Stomach (tissue), 8 donors: ENCODE measurements at regions not wholly inside any gene's neighbourhood (a gene's known extent, or its start where the extent isn't known, plus 50 kb on each side); places are given as distances from the start of the nearest gene placed in this dataset.

Experiments used
- DNase-seq, 2 donors: peaks; one replicate each; pipeline versions ENCODE4 v3.0.0 to v3.0.0-alpha.2; 2013 to 2019
- H3K27ac ChIP-seq, 5 donors: fragments of 200-600 bp in 4 of 5; sonication (generic) in 4 of 5; one replicate each; pipeline ENCODE4 v1.5.1; 2013 to 2019; ENCODE audit warnings: mild to moderate bottlenecking in 1 of 5, moderate library complexity in 1 of 5
- H3K27me3 ChIP-seq, 3 donors: fragments of 200-600 bp; sonication (generic); one replicate each; pipeline ENCODE4 v1.5.1; 2017 to 2019; ENCODE audit warnings: mixed run types in 1 of 3
- H3K36me3 ChIP-seq, 4 donors: fragments of 200-600 bp; sonication (generic); 1 replicate in 3 of 4; 2 replicates in 1 of 4; pipeline ENCODE4 v1.5.1; 2016 to 2019
- H3K4me1 ChIP-seq, 4 donors: fragments of 200-600 bp; sonication (generic); one replicate each; pipeline ENCODE4 v1.5.1; 2016 to 2019
- H3K4me3 ChIP-seq, 4 donors: fragments of 200-600 bp; sonication (generic) in 3 of 4; one replicate each; pipeline ENCODE4 v1.5.1; 2016 to 2019; ENCODE audit warnings: mild to moderate bottlenecking in 1 of 4
- H3K9me3 ChIP-seq, 4 donors: fragments of 200-600 bp; sonication (generic); one replicate each; pipeline ENCODE4 v1.5.1; 2016 to 2019
- EP300 ChIP-seq: sonication (generic); formaldehyde crosslinking; IDR thresholded peaks from one replicate; pipeline ENCODE4 v1.6.1; 2017; ENCODE audit warnings: antibody characterized with exemption
- POLR2A ChIP-seq, 4 donors: fragments of 450-650 bp; IDR thresholded peaks; one replicate each; pipeline ENCODE4 v1.6.1; 2016; ENCODE audit warnings: antibody characterized with exemption in 4 of 4, control low read depth in 2 of 4, mild to moderate bottlenecking in 1 of 4, moderate library complexity in 1 of 4
- POLR2AphosphoS5 ChIP-seq, 3 donors: sonication (generic); formaldehyde crosslinking; IDR thresholded peaks; one replicate each; pipeline ENCODE4 v1.6.1; 2016; ENCODE audit warnings: antibody characterized with exemption in 3 of 3
- WGBS, 5 donors: extraction: QIAGEN DNeasy Blood & Tissue Kit in 3 of 5; methylation state at CpG; one replicate each; pipeline versions ENCODE4 v1.1.5 to v1.1.7; 2013 to 2018; 5-methylcytosine and 5-hydroxymethylcytosine counted together
- intact Hi-C: fragments of 100-400 bp; cut with DNase I; formaldehyde crosslinking; loops from one replicate; pipeline ENCODE4 v1.15.1; 2023; ENCODE audit warnings: low total_unique reads
- TF ChIP-seq, protein P1 (sequence below), 7 experiments: fragments of 450-650 bp in 4 of 7; fragments of 200-600 bp in 3 of 7; sonication (generic) in 3 of 7; IDR thresholded peaks; one replicate each; pipeline ENCODE4 v1.5.1; 2016 to 2019; ENCODE audit warnings: antibody characterized with exemption in 7 of 7, control low read depth in 2 of 7, mild to moderate bottlenecking in 1 of 7
- donor health status: healthy with polysubstance abuse.
- donor health status: Bipolar disorder and iron deficiency.
- donor health status: healthy.

GRCh38 chr4:141884070-141884469 is 247.7 kb downstream of the IL15 start:
- Histone ChIP-seq H3K36me3 (no peaks in the 10 kb centered on the region), H3K4me1 (no peaks in the 10 kb centered on the region), H3K9me3 (no peaks in the 10 kb centered on the region), H3K27ac (no peak overlapping the region), H3K27me3 (no peaks in the 10 kb centered on the region), H3K4me3 (no peak overlapping the region)
- no peak for DNase-seq
- TF ChIP-seq EP300: no peak
- TF ChIP-seq, protein P1, sequence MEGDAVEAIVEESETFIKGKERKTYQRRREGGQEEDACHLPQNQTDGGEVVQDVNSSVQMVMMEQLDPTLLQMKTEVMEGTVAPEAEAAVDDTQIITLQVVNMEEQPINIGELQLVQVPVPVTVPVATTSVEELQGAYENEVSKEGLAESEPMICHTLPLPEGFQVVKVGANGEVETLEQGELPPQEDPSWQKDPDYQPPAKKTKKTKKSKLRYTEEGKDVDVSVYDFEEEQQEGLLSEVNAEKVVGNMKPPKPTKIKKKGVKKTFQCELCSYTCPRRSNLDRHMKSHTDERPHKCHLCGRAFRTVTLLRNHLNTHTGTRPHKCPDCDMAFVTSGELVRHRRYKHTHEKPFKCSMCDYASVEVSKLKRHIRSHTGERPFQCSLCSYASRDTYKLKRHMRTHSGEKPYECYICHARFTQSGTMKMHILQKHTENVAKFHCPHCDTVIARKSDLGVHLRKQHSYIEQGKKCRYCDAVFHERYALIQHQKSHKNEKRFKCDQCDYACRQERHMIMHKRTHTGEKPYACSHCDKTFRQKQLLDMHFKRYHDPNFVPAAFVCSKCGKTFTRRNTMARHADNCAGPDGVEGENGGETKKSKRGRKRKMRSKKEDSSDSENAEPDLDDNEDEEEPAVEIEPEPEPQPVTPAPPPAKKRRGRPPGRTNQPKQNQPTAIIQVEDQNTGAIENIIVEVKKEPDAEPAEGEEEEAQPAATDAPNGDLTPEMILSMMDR (IDR thresholded peaks at IDR 0.05): no peak
- TF ChIP-seq POLR2AphosphoS5 (IDR thresholded peaks at IDR 0.05): no peak
- no peak for TF ChIP-seq POLR2A (IDR thresholded peaks at IDR 0.05)
- 25 to 73% (median 36%) methylated on average over 2 of the region's 2 CpGs for WGBS, 5 donors
- intact Hi-C loops: no loop called here

DNA sequence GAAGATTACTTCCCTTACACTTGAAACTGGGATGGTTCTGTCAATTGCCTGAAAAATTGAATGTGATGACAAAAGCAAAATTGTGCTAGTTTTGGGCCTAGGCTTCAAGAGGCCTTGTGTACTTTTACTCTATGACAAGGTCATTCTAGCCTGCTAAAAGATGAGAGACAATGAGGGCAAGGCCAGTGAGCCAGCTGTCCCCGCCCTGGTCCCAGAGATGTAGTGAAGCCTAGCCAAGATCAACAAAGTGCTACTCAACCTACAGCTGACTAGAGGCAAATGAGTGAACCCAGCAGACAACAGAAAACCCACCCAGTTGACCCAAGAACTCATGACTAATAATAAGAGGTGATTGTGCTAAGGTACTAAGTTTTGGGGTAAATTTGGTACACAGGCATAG is 248.7 kb downstream of the IL15 start:
- no peak overlapping the region for H3K4me3 ChIP-seq
- WGBS, 5 donors: 75 to 92% (median 84%) methylated on average over 1 of the region's 1 CpG
- H3K9me3 ChIP-seq: no peaks in the 10 kb centered on the region
- intact Hi-C loops: no loop called here
- DNase-seq: no peak
- no peaks in the 10 kb centered on the region for H3K4me1 ChIP-seq
- no peaks in the 10 kb centered on the region for H3K36me3 ChIP-seq
- no peak overlapping the region for H3K27ac ChIP-seq
- H3K27me3 ChIP-seq: no peaks in the 10 kb centered on the region
- TF ChIP-seq POLR2AphosphoS5 (IDR thresholded peaks at IDR 0.05) (no peak), POLR2A (IDR thresholded peaks at IDR 0.05) (no peak), EP300 (no peak)
- TF ChIP-seq, protein P1 (IDR thresholded peaks at IDR 0.05): no peak

DNA sequence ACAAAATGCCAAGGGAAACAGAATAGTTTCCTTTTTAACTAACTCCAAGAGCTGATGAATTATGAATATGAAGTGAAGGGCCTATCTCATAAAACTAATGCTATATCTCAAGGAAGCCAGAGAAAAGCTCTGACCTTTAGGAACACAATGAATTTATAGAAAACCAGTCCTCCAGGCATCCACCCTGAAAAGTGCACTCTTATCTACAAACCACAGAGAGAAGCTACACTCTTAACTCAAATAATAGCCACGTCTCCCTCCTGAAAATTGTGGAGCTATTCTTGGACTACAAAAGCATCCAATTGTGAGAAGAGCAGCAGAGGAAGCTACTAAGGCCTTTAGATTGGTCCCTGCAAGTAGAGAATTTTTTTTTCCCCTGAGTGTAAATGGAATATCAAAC is 253.9 kb downstream of the IL15 start:
- H3K4me3 ChIP-seq: no peak overlapping the region
- no peak overlapping the region for H3K27ac ChIP-seq
- no peaks in the 10 kb centered on the region for H3K27me3 ChIP-seq
- no peaks in the 10 kb centered on the region for H3K4me1 ChIP-seq
- no peak for DNase-seq
- TF ChIP-seq POLR2A (IDR thresholded peaks at IDR 0.05) (no peak), POLR2AphosphoS5 (IDR thresholded peaks at IDR 0.05) (no peak), EP300 (no peak)
- 2 to 29% (median 21%) methylated on average over 1 of the region's 1 CpG for WGBS, 5 donors
- intact Hi-C loops: no loop called here
- H3K9me3 ChIP-seq: no peaks in the 10 kb centered on the region
- no peaks in the 10 kb centered on the region for H3K36me3 ChIP-seq

- intact Hi-C loops: no loop called here
Observed at GRCh38 chr4:141891260-141892120, 255.1 kb downstream of the IL15 start.

More at GRCh38 chr4:141891260-141892120, 255.1 kb downstream of the IL15 start:
- Histone ChIP-seq H3K4me3 (no peak overlapping the region), H3K27me3 (no peaks in the 10 kb centered on the region), H3K4me1 (no peaks in the 10 kb centered on the region), H3K27ac (no peak overlapping the region), H3K36me3 (no peaks in the 10 kb centered on the region), H3K9me3 (no peaks in the 10 kb centered on the region)
- TF ChIP-seq, protein P1 (IDR thresholded peaks at IDR 0.05): no peak
- TF ChIP-seq EP300 (no peak), POLR2A (IDR thresholded peaks at IDR 0.05) (no peak), POLR2AphosphoS5 (IDR thresholded peaks at IDR 0.05) (no peak)
- no peak for DNase-seq
- 77 to 90% (median 83%) methylated on average over 7 of the region's 7 CpGs for WGBS, 5 donors
